Suprapubic skin (tissue), 3 donors: ENCODE measurements at regions not wholly inside any gene's neighbourhood (a gene's known extent, or its start where the extent isn't known, plus 50 kb on each side); places are given as distances from the start of the nearest gene placed in this dataset.

Experiments
- CTCF ChIP-seq, 2 donors: fragments of 200-600 bp in 1 of 2; fragments of 450-650 bp in 1 of 2; sonication (generic) in 1 of 2; IDR thresholded peaks; one replicate each; pipeline ENCODE4 v1.5.1; 2016 to 2019; ENCODE audit warnings: antibody characterized with exemption in 2 of 2, mild to moderate bottlenecking in 1 of 2, moderate library complexity in 1 of 2
- POLR2A ChIP-seq, 2 donors: fragments of 450-650 bp; IDR thresholded peaks; one replicate each; pipeline ENCODE4 v1.6.1; 2017; ENCODE audit warnings: antibody characterized with exemption in 2 of 2, mild to moderate bottlenecking in 2 of 2, moderate library complexity in 2 of 2

DNA sequence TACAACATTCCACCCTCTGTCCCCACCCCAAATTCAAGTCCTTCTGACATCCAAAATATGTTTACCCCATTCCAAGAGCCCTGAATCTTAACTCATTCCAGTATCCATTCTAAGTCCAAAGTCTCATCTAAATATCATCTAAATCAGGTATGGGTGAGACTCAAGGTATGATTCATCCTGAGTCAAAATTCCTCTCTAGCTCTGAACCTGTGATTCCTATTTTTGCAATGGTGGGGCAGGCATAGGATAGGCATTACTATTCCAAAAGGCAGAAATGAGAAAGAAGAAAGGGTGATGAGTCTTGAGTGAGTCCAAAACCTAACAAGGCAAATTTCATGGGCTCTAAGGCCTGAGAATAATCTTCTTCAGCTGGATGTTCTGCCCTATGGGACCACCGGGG is 140.3 kb upstream of the FAR2 start:
- TF ChIP-seq CTCF (IDR thresholded peaks at IDR 0.05) (no peak), POLR2A (IDR thresholded peaks at IDR 0.05) (no peak)
